H1 (cell line): ENCODE measurements at regions not wholly inside any gene's neighbourhood (a gene's known extent, or its start where the extent isn't known, plus 50 kb on each side); places are given as distances from the start of the nearest gene placed in this dataset.

ENCODE experiments used
- CTCF ChIA-PET: fragments of 300-600 bp; sonication (Branson Sonifier 250); formaldehyde crosslinking; loops from one replicate; lab custom pipeline; 2021; ENCODE audit not compliant: partially characterized antibody; lab: Charles Lee
- POLR2A ChIA-PET: fragments of 300-600 bp; sonication (Branson Sonifier 250); formaldehyde crosslinking; loops from one replicate; lab custom pipeline; 2021; ENCODE audit warnings: inconsistent platforms; ENCODE audit not compliant: partially characterized antibody; lab: Charles Lee
- DNase-seq, 2 experiments: peaks; one replicate each; pipeline versions ENCODE4 v3.0.0 to v3.0.0-alpha.2; 2010 to 2022; ENCODE audit warnings: low spot score in 2 of 2, low read depth in 1 of 2, mixed read lengths in 1 of 2
- FAIRE-seq: peaks from 2 replicates; lab custom pipeline; 2011; peaks lifted over from hg19 to GRCh38; lab: Jason Lieb, UNC
- H2AFZ ChIP-seq: 2 replicates; pipeline ENCODE4 v1.8.1; 2012; ENCODE audit warnings: low read length, inconsistent platforms
- H2AK5ac ChIP-seq: 2 replicates; pipeline ENCODE4 v1.6.1; 2013; ENCODE audit warnings: low read depth, low read length
- H2BK120ac ChIP-seq: replicated peaks from 2 replicates; pipeline ENCODE3; 2013; ENCODE audit warnings: low read depth, low read length, inconsistent platforms
- H2BK12ac ChIP-seq: 2 replicates; pipeline ENCODE4 v1.6.1; 2013; ENCODE audit warnings: low read depth, low read length
- H2BK15ac ChIP-seq: 2 replicates; pipeline ENCODE4 v1.6.1; 2013; ENCODE audit warnings: low read length
- H2BK20ac ChIP-seq: 2 replicates; pipeline ENCODE4 v1.6.1; 2013; ENCODE audit warnings: low read length
- H2BK5ac ChIP-seq: 2 replicates; pipeline ENCODE4 v1.6.1; 2013; ENCODE audit warnings: low read depth, low read length
- H3K14ac ChIP-seq: 2 replicates; pipeline ENCODE4 v1.6.1; 2013; ENCODE audit warnings: inconsistent platforms; ENCODE audit not compliant: insufficient read length
- H3K18ac ChIP-seq: 2 replicates; pipeline ENCODE4 v1.6.1; 2013; ENCODE audit warnings: low read length; ENCODE audit errors: extremely low read depth
- H3K23ac ChIP-seq: 2 replicates; pipeline ENCODE4 v1.6.1; 2013; ENCODE audit warnings: inconsistent platforms; ENCODE audit not compliant: insufficient read length
- H3K23me2 ChIP-seq: 2 replicates; pipeline ENCODE4 v1.6.1; 2013; ENCODE audit warnings: low read depth, low read length
- H3K27ac ChIP-seq: 2 replicates; pipeline ENCODE4 v1.6.1; 2011; ENCODE audit warnings: low read depth, low read length, inconsistent platforms
- H3K27me3 ChIP-seq, 4 experiments: replicated peaks in 1 of 4; 1 replicate in 1 of 4; 2 replicates in 3 of 4; pipeline versions ENCODE4 v1.6.1 to v1.8.1; 2011 to 2013; ENCODE audit warnings: low read length in 3 of 4, mild to moderate bottlenecking in 3 of 4, inconsistent platforms in 2 of 4, mixed read lengths in 2 of 4, moderate library complexity in 1 of 4; ENCODE audit not compliant: control insufficient read depth in 3 of 4, insufficient read depth in 3 of 4; ENCODE audit errors: extremely low read depth in 1 of 4
- H3K36me3 ChIP-seq, 4 experiments: 2 replicates each; pipeline versions ENCODE4 v1.6.1 to v1.8.1; 2011 to 2013; ENCODE audit warnings: mild to moderate bottlenecking in 4 of 4, low read length in 3 of 4, moderate library complexity in 2 of 4, control low read depth in 1 of 4, inconsistent platforms in 1 of 4; ENCODE audit not compliant: insufficient read depth in 4 of 4, control insufficient read depth in 2 of 4
- H3K4ac ChIP-seq: replicated peaks from 2 replicates; pipeline ENCODE3; 2013; ENCODE audit warnings: low read length, low read depth, mixed read lengths, inconsistent platforms; ENCODE audit not compliant: insufficient read length
- H3K4me1 ChIP-seq, 4 experiments: replicated peaks in 1 of 4; 1 replicate in 1 of 4; 2 replicates in 3 of 4; pipeline versions ENCODE4 v1.6.1 to v1.8.1; 2011 to 2013; ENCODE audit warnings: low read length in 3 of 4, inconsistent platforms in 2 of 4, mixed read lengths in 1 of 4; ENCODE audit not compliant: insufficient read depth in 4 of 4, control insufficient read depth in 3 of 4
- H3K4me2 ChIP-seq, 2 experiments: 2 replicates each; pipeline versions ENCODE4 v1.6.1 to v1.8.1; 2011 to 2013; ENCODE audit warnings: low read depth in 2 of 2, low read length in 2 of 2, control low read depth in 1 of 2, inconsistent platforms in 1 of 2, mild to moderate bottlenecking in 1 of 2; ENCODE audit not compliant: insufficient read depth in 1 of 2
- H3K4me3 ChIP-seq, 4 experiments: fragments of 200-600, 300-600 bp in 1 of 4; sonication (generic), shearing (Covaris generic), sonication (Bioruptor Twin) in 1 of 4; 2 replicates each; pipeline versions ENCODE4 v1.5.1 to v1.8.1; 2011 to 2016; ENCODE audit warnings: low read length in 4 of 4, low read depth in 3 of 4, control low read depth in 2 of 4, inconsistent platforms in 2 of 4, mild to moderate bottlenecking in 2 of 4, mixed read lengths in 1 of 4, moderate library complexity in 1 of 4; ENCODE audit not compliant: insufficient read depth in 2 of 4; ENCODE audit errors: extremely low read depth in 1 of 4
- H3K56ac ChIP-seq: replicated peaks from 2 replicates; pipeline ENCODE3; 2013; ENCODE audit warnings: low read depth, mild to moderate bottlenecking, mixed read lengths, low read length, inconsistent platforms; ENCODE audit not compliant: insufficient read length
- H3K79me1 ChIP-seq: 2 replicates; pipeline ENCODE4 v1.6.1; 2013; ENCODE audit warnings: low read depth, low read length, control low read depth
- H3K79me2 ChIP-seq, 2 experiments: 2 replicates each; pipeline versions ENCODE4 v1.6.1 to v1.8.1; 2012 to 2013; ENCODE audit warnings: low read length in 2 of 2, mild to moderate bottlenecking in 2 of 2, inconsistent platforms in 1 of 2; ENCODE audit not compliant: insufficient read depth in 2 of 2, control insufficient read depth in 1 of 2
- H3K9ac ChIP-seq, 4 experiments: replicated peaks in 1 of 4; 1 replicate in 1 of 4; 2 replicates in 3 of 4; pipeline versions ENCODE4 v1.6.1 to v1.8.1; 2011 to 2013; ENCODE audit warnings: low read depth in 3 of 4, low read length in 3 of 4, control low read depth in 2 of 4, mild to moderate bottlenecking in 2 of 4, moderate library complexity in 2 of 4, inconsistent platforms in 1 of 4; ENCODE audit errors: extremely low read depth in 1 of 4
- H3K9me3 ChIP-seq, 2 experiments: 2 replicates each; pipeline versions ENCODE4 v1.6.1 to v1.8.1; 2012 to 2013; ENCODE audit warnings: mild to moderate bottlenecking in 2 of 2, moderate library complexity in 2 of 2, control low read depth in 1 of 2, inconsistent platforms in 1 of 2, low read depth in 1 of 2, low read length in 1 of 2, mixed read lengths in 1 of 2; ENCODE audit not compliant: insufficient read depth in 2 of 2
- H4K20me1 ChIP-seq, 2 experiments: replicated peaks in 1 of 2; 2 replicates each; pipeline versions ENCODE3 to v1.8.1; 2011 to 2013; ENCODE audit warnings: inconsistent platforms in 2 of 2, low read length in 2 of 2, mild to moderate bottlenecking in 1 of 2; ENCODE audit not compliant: insufficient read depth in 2 of 2, control insufficient read depth in 1 of 2
- H4K5ac ChIP-seq: 2 replicates; pipeline ENCODE4 v1.6.1; 2013; ENCODE audit warnings: low read length, low read depth, mixed read lengths, inconsistent platforms; ENCODE audit not compliant: insufficient read length
- H4K8ac ChIP-seq: 2 replicates; pipeline ENCODE4 v1.8.0; 2013; ENCODE audit warnings: mild to moderate bottlenecking, moderate library complexity, low read length, inconsistent platforms; ENCODE audit not compliant: insufficient read depth; ENCODE audit errors: extremely low read depth
- H4K91ac ChIP-seq: replicated peaks from 2 replicates; pipeline ENCODE3; 2013; ENCODE audit warnings: low read length, mixed read lengths, inconsistent platforms; ENCODE audit not compliant: insufficient read length
- ATF2 ChIP-seq: IDR thresholded peaks from 2 replicates; pipeline ENCODE4 v1.6.1; 2012; ENCODE audit warnings: low read length, inconsistent platforms
- CTCF ChIP-seq, 3 experiments: IDR thresholded peaks; 1 replicate in 2 of 3; 2 replicates in 1 of 3; pipeline versions ENCODE4 v1.5.1 to v1.6.1; 2011; ENCODE audit warnings: low read length in 3 of 3, mild to moderate bottlenecking in 3 of 3, inconsistent platforms in 2 of 3, low read depth in 1 of 3, moderate library complexity in 1 of 3; ENCODE audit not compliant: insufficient read depth in 1 of 3; ENCODE audit errors: control extremely low read depth in 1 of 3
- GABPA ChIP-seq: IDR thresholded peaks from 2 replicates; pipeline ENCODE4 v1.6.1; 2011; ENCODE audit warnings: mild to moderate bottlenecking, low read length, moderate library complexity, borderline replicate concordance; ENCODE audit not compliant: insufficient read depth
- HDAC6 ChIP-seq: IDR thresholded peaks from one replicate; pipeline ENCODE4 v1.7.1; 2012; ENCODE audit warnings: low read depth, mild to moderate bottlenecking, inconsistent platforms, low read length, moderate library complexity
- KDM5A ChIP-seq: fragments of 200-600 bp; IDR thresholded peaks from 2 replicates; pipeline ENCODE4 v1.7.1; 2012; ENCODE audit warnings: mild to moderate bottlenecking, low read length, inconsistent platforms, mixed read lengths
- MAX ChIP-seq: IDR thresholded peaks from 2 replicates; pipeline ENCODE4 v1.6.1; 2012; ENCODE audit warnings: inconsistent platforms
- NANOG ChIP-seq: IDR thresholded peaks from 2 replicates; pipeline ENCODE4 v1.6.1; 2011; ENCODE audit warnings: low read length, low read depth, mild to moderate bottlenecking, inconsistent platforms; ENCODE audit not compliant: insufficient read depth, poor library complexity, severe bottlenecking
- RFX5 ChIP-seq: IDR thresholded peaks from 2 replicates; pipeline ENCODE4 v1.6.1; 2011; ENCODE audit warnings: low read depth, low read length, improper control_type of control experiment, borderline replicate concordance
- YY1 ChIP-seq: IDR thresholded peaks from 2 replicates; pipeline ENCODE4 v1.6.1; 2011; ENCODE audit warnings: low read depth, mild to moderate bottlenecking, low read length
- WGBS, 2 experiments: shearing (Covaris generic) in 1 of 2; methylation state at CpG; one replicate each; pipeline versions ENCODE4 v1.1.6 to v1.1.7; 2013 to 2015; ENCODE audit warnings: low lambda C conversion rate in 2 of 2, mixed read lengths in 2 of 2, inconsistent platforms in 1 of 2, low coverage in 1 of 2, missing lambda C conversion rate in 1 of 2; ENCODE audit not compliant: insufficient replicate concordance in 2 of 2, insufficient coverage in 1 of 2, insufficient read length in 1 of 2; ENCODE audit errors: extremely low coverage in 1 of 2, missing lambda C conversion rate in 1 of 2; 5-methylcytosine and 5-hydroxymethylcytosine counted together

GRCh38 chr17:69809331-69809730 is 265.7 kb upstream of the KCNJ16 start:
- H3K14ac ChIP-seq = no peak overlapping the region
- no peak overlapping the region for H3K4ac ChIP-seq
- no peak overlapping the region for H3K9ac ChIP-seq
- no peak overlapping the region for H2BK12ac ChIP-seq
- ChIA-PET POLR2A (no interaction called here), CTCF (no interaction called here)
- H2AK5ac ChIP-seq = no peak overlapping the region
- H3K4me3 ChIP-seq = no peak overlapping the region
- no peaks in the 10 kb centered on the region for H3K4me1 ChIP-seq
- H2BK20ac ChIP-seq = no peak overlapping the region
- H3K18ac ChIP-seq = no peak overlapping the region
- WGBS, 2 experiments = 100% methylated on average over 1 of the region's 1 CpG; no CpG with 5 or more reads in 1 of the 2 experiments
- H2BK15ac ChIP-seq = no peak overlapping the region
- H3K9me3 ChIP-seq = no peaks in the 10 kb centered on the region
- FAIRE-seq (no peak), DNase-seq (no peak)
- H3K79me1 ChIP-seq = no peaks in the 10 kb centered on the region
- no peaks in the 10 kb centered on the region for H3K79me2 ChIP-seq
- no peak overlapping the region for H2AFZ ChIP-seq
- no peaks in the 10 kb centered on the region for H4K20me1 ChIP-seq
- no peaks in the 10 kb centered on the region for H3K27me3 ChIP-seq
- H3K23ac ChIP-seq = no peak overlapping the region
- H4K8ac ChIP-seq = no peak overlapping the region
- H3K56ac ChIP-seq = no peak overlapping the region
- no peaks in the 10 kb centered on the region for H3K36me3 ChIP-seq
- H4K5ac ChIP-seq = no peak overlapping the region
- no peak overlapping the region for H2BK5ac ChIP-seq
- no peak overlapping the region for H3K27ac ChIP-seq
- no peak overlapping the region for H4K91ac ChIP-seq
- no peak overlapping the region for H2BK120ac ChIP-seq
- H3K4me2 ChIP-seq = no peak overlapping the region
- no peaks in the 10 kb centered on the region for H3K23me2 ChIP-seq
- TF ChIP-seq RFX5 (no peak), NANOG (no peak), MAX (no peak), YY1 (no peak), KDM5A (no peak), GABPA (no peak), HDAC6 (no peak), CTCF (IDR thresholded peaks at IDR 0.05; ENCODE audit: control extremely low read depth in 1 of 3, insufficient read depth in 1 of 3, low read depth in 1 of 3, low read length in 3 of 3) (no peak), ATF2 (no peak)
